GM18519 (cell line): ENCODE measurements at regions not wholly inside any gene's neighbourhood (a gene's known extent, or its start where the extent isn't known, plus 50 kb on each side); places are given as distances from the start of the nearest gene placed in this dataset.
"Not testable (repeated sequence)": the region's sequence is repeated elsewhere in the genome, so short reads cannot be mapped to it uniquely, and the experiment has no call there.

Experiments used
- ATAC-seq: cut with Tn5 transposase; IDR thresholded peaks from one replicate; pipeline ENCODE4 v1.9.1; 2021; ENCODE audit warnings: mild to moderate bottlenecking, moderate library complexity; ENCODE audit not compliant: unreplicated experiment, low FRiP score

- no peak for ATAC-seq
These were observed 113.1 kb upstream of the FGGY start for GRCh38 chr1:59183749-59184317.

- ATAC-seq, result no peak
These were observed 112.5 kb upstream of the FGGY start for GRCh38 chr1:59184365-59184905.

- ATAC-seq, result no peak
These were observed 111.6 kb upstream of the FGGY start for GRCh38 chr1:59185163-59185860.

GRCh38 chr1:59186656-59187055, 110.2 kb upstream of the FGGY start:
- no peak for ATAC-seq

GRCh38 chr1:59188413-59189213, 108.3 kb upstream of the FGGY start:
- ATAC-seq, result no peak

- no peak for ATAC-seq
These were observed 103.3 kb upstream of the FGGY start for GRCh38 chr1:59193443-59194093.

GRCh38 chr1:59194621-59195020, 102.3 kb upstream of the FGGY start:
- no peak for ATAC-seq

- no peak for ATAC-seq
These were observed 101.7 kb upstream of the FGGY start for GRCh38 chr1:59195151-59195550.

- no peak for ATAC-seq
These were observed 98.3 kb upstream of the FGGY start for GRCh38 chr1:59198564-59198963.

GRCh38 chr1:59199147-59199546, 97.7 kb upstream of the FGGY start:
- ATAC-seq, result no peak

GRCh38 chr1:59199719-59200376, 97.0 kb upstream of the FGGY start:
- no peak for ATAC-seq

- no peak for ATAC-seq
These were observed 95.6 kb upstream of the FGGY start for GRCh38 chr1:59201341-59201740.

- ATAC-seq, result no peak
These were observed 94.4 kb upstream of the FGGY start for GRCh38 chr1:59202455-59202854.

- ATAC-seq, result no peak
These were observed 92.9 kb upstream of the FGGY start for GRCh38 chr1:59204001-59204400.

- ATAC-seq, result not testable (repeated sequence)
These were observed 90.3 kb upstream of the FGGY start for GRCh38 chr1:59206616-59207015.

- ATAC-seq, result not testable (repeated sequence)
These were observed 86.5 kb upstream of the FGGY start for GRCh38 chr1:59210430-59210829.

GRCh38 chr1:59212706-59213105, 84.2 kb upstream of the FGGY start:
- no peak for ATAC-seq

- ATAC-seq, result no peak
These were observed 82.4 kb upstream of the FGGY start for GRCh38 chr1:59214248-59215208.

- no peak for ATAC-seq
These were observed 81.1 kb upstream of the FGGY start for GRCh38 chr1:59215766-59216291.
